HEK293 (cell line): ENCODE measurements at regions not wholly inside any gene's neighbourhood (a gene's known extent, or its start where the extent isn't known, plus 50 kb on each side); places are given as distances from the start of the nearest gene placed in this dataset.

Source experiments
- CTCF ChIA-PET: fragments of 350-600 bp; formaldehyde crosslinking; extraction: SDS; loops from one replicate; lab custom pipeline; 2021; ENCODE audit warnings: antibody characterized with exemption; lab: Yijun Ruan, JAX
- POLR2A ChIA-PET: fragments of 300-600 bp; formaldehyde crosslinking; extraction: SDS; loops from one replicate; lab custom pipeline; 2020; ENCODE audit warnings: antibody characterized with exemption, inconsistent platforms; lab: Yijun Ruan, JAX
- H3K27ac ChIP-seq: fragments of 200-500 bp; sonication (Bioruptor generic); 2 replicates; pipeline ENCODE4 v1.5.1; 2014; ENCODE audit warnings: low read depth, low read length, control low read depth, inconsistent platforms; ENCODE audit errors: extremely low read depth
- H3K36me3 ChIP-seq, 2 experiments: fragments of 200-500 bp in 1 of 2; sonication (Bioruptor generic) in 1 of 2; 1 replicate in 1 of 2; 2 replicates in 1 of 2; pipeline ENCODE4 v1.5.1; 2014 to 2017; ENCODE audit warnings: inconsistent platforms in 2 of 2, low read length in 2 of 2; ENCODE audit not compliant: control insufficient read depth in 2 of 2, insufficient read depth in 1 of 2
- H3K4me1 ChIP-seq: fragments of 200-500 bp; sonication (Bioruptor generic); 2 replicates; pipeline ENCODE4 v1.5.1; 2014; ENCODE audit warnings: mild to moderate bottlenecking, low read length, inconsistent platforms; ENCODE audit not compliant: control insufficient read depth, insufficient read depth
- H3K4me3 ChIP-seq: 2 replicates; pipeline ENCODE4 v1.5.1; 2011; ENCODE audit warnings: low read depth, mild to moderate bottlenecking, control low read depth, low read length, moderate library complexity
- H3K9me3 ChIP-seq: fragments of 200-500 bp; sonication (Bioruptor generic); 2 replicates; pipeline ENCODE4 v1.5.1; 2014; ENCODE audit warnings: low read depth, low read length, inconsistent platforms; ENCODE audit not compliant: control insufficient read depth, insufficient read depth
- KLF8 ChIP-seq: fragments of 450-650 bp; formaldehyde crosslinking; IDR thresholded peaks from 2 replicates; pipeline ENCODE4 v1.5.1; 2016; ENCODE audit warnings: missing biosample characterization, missing genetic modification characterization
- SCRT2 ChIP-seq: fragments of 450-650 bp; formaldehyde crosslinking; IDR thresholded peaks from 2 replicates; pipeline ENCODE4 v1.5.1; 2016; ENCODE audit warnings: missing biosample characterization, missing genetic modification characterization
- TCF7L2 ChIP-seq: IDR thresholded peaks from 2 replicates; pipeline ENCODE4 v1.6.1; 2011; ENCODE audit warnings: low read depth, mild to moderate bottlenecking, inconsistent platforms, low read length, moderate library complexity, borderline replicate concordance
- ZBTB48 ChIP-seq: fragments of 450-650 bp; formaldehyde crosslinking; IDR thresholded peaks from 2 replicates; pipeline ENCODE4 v1.5.1; 2016; ENCODE audit warnings: missing biosample characterization, missing genetic modification characterization
- ZFP37 ChIP-seq: fragments of 450-650 bp; formaldehyde crosslinking; IDR thresholded peaks from 2 replicates; pipeline ENCODE4 v1.5.1; 2016; ENCODE audit warnings: missing biosample characterization, missing genetic modification characterization
- ZFP69B ChIP-seq: fragments of 450-650 bp; formaldehyde crosslinking; IDR thresholded peaks from 2 replicates; pipeline ENCODE4 v1.5.1; 2016; ENCODE audit warnings: missing biosample characterization, missing genetic modification characterization
- ZNF133 ChIP-seq: fragments of 450-650 bp; formaldehyde crosslinking; IDR thresholded peaks from 2 replicates; pipeline ENCODE4 v1.5.1; 2016; ENCODE audit warnings: missing biosample characterization, missing genetic modification characterization
- ZNF239 ChIP-seq: fragments of 450-650 bp; formaldehyde crosslinking; IDR thresholded peaks from 2 replicates; pipeline ENCODE4 v1.5.1; 2016; ENCODE audit warnings: missing biosample characterization, missing genetic modification characterization
- ZNF248 ChIP-seq: fragments of 450-650 bp; formaldehyde crosslinking; IDR thresholded peaks from 2 replicates; pipeline ENCODE4 v1.5.1; 2017; ENCODE audit warnings: missing biosample characterization, missing genetic modification characterization
- ZNF292 ChIP-seq: fragments of 450-650 bp; formaldehyde crosslinking; IDR thresholded peaks from 2 replicates; pipeline ENCODE4 v1.5.1; 2016; ENCODE audit warnings: low read depth, missing biosample characterization, missing genetic modification characterization, borderline replicate concordance
- ZNF530 ChIP-seq: fragments of 450-650 bp; formaldehyde crosslinking; IDR thresholded peaks from 2 replicates; pipeline ENCODE4 v1.5.1; 2016; ENCODE audit warnings: low read depth, missing biosample characterization, missing genetic modification characterization
- ZNF544 ChIP-seq: fragments of 450-650 bp; formaldehyde crosslinking; IDR thresholded peaks from 2 replicates; pipeline ENCODE4 v1.5.0; 2017; ENCODE audit warnings: missing biosample characterization, missing genetic modification characterization
- ZNF707 ChIP-seq: fragments of 450-650 bp; formaldehyde crosslinking; IDR thresholded peaks from 2 replicates; pipeline ENCODE4 v1.5.1; 2016; ENCODE audit warnings: missing biosample characterization, missing genetic modification characterization
- ZNF776 ChIP-seq: fragments of 450-650 bp; formaldehyde crosslinking; IDR thresholded peaks from 2 replicates; pipeline ENCODE4 v1.5.0; 2017; ENCODE audit warnings: missing biosample characterization, missing genetic modification characterization, borderline replicate concordance
- TF ChIP-seq, protein P1 (sequence below): fragments of 450-650 bp; formaldehyde crosslinking; IDR thresholded peaks from 2 replicates; pipeline ENCODE4 v1.5.1; 2017; ENCODE audit warnings: missing biosample characterization, missing genetic modification characterization
- TF ChIP-seq, protein P2 (sequence below): fragments of 450-650 bp; formaldehyde crosslinking; IDR thresholded peaks from 2 replicates; pipeline ENCODE4 v1.5.1; 2017; ENCODE audit warnings: missing biosample characterization, missing genetic modification characterization
- TF ChIP-seq, protein P3 (sequence below): fragments of 450-650 bp; formaldehyde crosslinking; IDR thresholded peaks from 2 replicates; pipeline ENCODE4 v1.5.1; 2016; ENCODE audit warnings: missing biosample characterization, missing genetic modification characterization, low read depth
- TF ChIP-seq, protein P4 (sequence below): fragments of 450-650 bp; formaldehyde crosslinking; IDR thresholded peaks from 2 replicates; pipeline ENCODE4 v1.5.1; 2016; ENCODE audit warnings: missing biosample characterization, missing genetic modification characterization
- TF ChIP-seq, protein P5 (sequence below): sonication (generic); formaldehyde crosslinking; IDR thresholded peaks from 2 replicates; pipeline ENCODE4 v1.8.1; 2022; ENCODE audit warnings: mild to moderate bottlenecking, moderate library complexity, missing genetic modification reagents

DNA sequence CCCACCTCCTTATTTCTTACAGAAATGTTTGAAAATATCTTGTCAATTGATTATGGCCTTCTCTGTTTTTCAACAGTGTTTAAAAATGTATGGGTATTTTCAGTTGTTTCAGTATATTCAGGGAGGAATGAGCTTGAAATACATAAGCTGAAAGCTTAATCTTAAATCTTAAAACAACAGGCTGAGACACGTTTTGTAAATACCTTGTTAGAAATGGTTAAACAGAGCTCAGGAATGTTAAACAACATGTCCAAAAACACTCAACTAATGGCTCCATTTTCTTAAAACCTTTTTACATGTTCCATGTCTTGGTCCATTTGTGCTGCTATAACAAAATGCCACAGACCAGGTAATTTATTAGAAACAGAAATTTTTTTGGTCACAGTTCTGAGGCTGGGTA is 953.8 kb upstream of the ADGRL2 start (continued):
- TF ChIP-seq, protein P1, sequence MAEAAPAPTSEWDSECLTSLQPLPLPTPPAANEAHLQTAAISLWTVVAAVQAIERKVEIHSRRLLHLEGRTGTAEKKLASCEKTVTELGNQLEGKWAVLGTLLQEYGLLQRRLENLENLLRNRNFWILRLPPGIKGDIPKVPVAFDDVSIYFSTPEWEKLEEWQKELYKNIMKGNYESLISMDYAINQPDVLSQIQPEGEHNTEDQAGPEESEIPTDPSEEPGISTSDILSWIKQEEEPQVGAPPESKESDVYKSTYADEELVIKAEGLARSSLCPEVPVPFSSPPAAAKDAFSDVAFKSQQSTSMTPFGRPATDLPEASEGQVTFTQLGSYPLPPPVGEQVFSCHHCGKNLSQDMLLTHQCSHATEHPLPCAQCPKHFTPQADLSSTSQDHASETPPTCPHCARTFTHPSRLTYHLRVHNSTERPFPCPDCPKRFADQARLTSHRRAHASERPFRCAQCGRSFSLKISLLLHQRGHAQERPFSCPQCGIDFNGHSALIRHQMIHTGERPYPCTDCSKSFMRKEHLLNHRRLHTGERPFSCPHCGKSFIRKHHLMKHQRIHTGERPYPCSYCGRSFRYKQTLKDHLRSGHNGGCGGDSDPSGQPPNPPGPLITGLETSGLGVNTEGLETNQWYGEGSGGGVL (tag by site-specific recombination): no peak
- TF ChIP-seq ZFP37 (tag by site-specific recombination) (no peak), ZNF776 (no peak), ZNF707 (tag by site-specific recombination) (no peak), SCRT2 (tag by site-specific recombination) (no peak), ZNF239 (tag by site-specific recombination) (no peak), TCF7L2 (no peak), KLF8 (tag by site-specific recombination) (no peak), ZNF530 (no peak), ZFP69B (tag by site-specific recombination) (no peak)
- TF ChIP-seq, protein P2, sequence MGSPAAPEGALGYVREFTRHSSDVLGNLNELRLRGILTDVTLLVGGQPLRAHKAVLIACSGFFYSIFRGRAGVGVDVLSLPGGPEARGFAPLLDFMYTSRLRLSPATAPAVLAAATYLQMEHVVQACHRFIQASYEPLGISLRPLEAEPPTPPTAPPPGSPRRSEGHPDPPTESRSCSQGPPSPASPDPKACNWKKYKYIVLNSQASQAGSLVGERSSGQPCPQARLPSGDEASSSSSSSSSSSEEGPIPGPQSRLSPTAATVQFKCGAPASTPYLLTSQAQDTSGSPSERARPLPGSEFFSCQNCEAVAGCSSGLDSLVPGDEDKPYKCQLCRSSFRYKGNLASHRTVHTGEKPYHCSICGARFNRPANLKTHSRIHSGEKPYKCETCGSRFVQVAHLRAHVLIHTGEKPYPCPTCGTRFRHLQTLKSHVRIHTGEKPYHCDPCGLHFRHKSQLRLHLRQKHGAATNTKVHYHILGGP (tag by site-specific recombination): no peak
- TF ChIP-seq, protein P3, sequence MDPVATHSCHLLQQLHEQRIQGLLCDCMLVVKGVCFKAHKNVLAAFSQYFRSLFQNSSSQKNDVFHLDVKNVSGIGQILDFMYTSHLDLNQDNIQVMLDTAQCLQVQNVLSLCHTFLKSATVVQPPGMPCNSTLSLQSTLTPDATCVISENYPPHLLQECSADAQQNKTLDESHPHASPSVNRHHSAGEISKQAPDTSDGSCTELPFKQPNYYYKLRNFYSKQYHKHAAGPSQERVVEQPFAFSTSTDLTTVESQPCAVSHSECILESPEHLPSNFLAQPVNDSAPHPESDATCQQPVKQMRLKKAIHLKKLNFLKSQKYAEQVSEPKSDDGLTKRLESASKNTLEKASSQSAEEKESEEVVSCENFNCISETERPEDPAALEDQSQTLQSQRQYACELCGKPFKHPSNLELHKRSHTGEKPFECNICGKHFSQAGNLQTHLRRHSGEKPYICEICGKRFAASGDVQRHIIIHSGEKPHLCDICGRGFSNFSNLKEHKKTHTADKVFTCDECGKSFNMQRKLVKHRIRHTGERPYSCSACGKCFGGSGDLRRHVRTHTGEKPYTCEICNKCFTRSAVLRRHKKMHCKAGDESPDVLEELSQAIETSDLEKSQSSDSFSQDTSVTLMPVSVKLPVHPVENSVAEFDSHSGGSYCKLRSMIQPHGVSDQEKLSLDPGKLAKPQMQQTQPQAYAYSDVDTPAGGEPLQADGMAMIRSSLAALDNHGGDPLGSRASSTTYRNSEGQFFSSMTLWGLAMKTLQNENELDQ (tag by site-specific recombination): no peak

DNA sequence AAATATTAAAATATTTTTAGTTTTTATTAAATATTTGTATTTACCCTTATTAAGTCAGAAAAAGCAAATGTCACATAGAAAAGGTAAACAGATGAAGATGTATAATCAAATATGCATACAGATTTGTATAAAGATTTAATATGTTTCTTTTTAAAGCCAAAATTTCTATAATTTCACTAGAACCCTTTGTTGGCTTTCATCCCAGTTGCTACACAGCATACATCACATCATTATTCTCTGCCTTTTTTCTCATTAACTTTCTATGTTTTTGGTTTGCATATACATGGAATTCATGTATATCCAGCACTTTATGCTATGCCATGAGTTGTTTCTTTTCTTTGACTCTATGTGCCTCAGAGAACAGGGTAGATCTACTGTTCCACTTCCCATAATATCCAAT is 957.9 kb upstream of the ADGRL2 start:
- no peaks in the 10 kb centered on the region for H3K9me3 ChIP-seq
- POLR2A ChIA-PET: no interaction called here
- H3K4me3 ChIP-seq: no peak overlapping the region
- H3K27ac ChIP-seq: no peak overlapping the region
- CTCF ChIA-PET: no interaction called here
- H3K4me1 ChIP-seq: no peaks in the 10 kb centered on the region
- TF ChIP-seq ZBTB48 (no peak), ZNF544 (tag by site-specific recombination) (no peak), ZNF292 (no peak), ZFP37 (tag by site-specific recombination) (no peak), ZNF248 (tag by site-specific recombination) (no peak), ZNF133 (no peak)
- TF ChIP-seq, protein P4, sequence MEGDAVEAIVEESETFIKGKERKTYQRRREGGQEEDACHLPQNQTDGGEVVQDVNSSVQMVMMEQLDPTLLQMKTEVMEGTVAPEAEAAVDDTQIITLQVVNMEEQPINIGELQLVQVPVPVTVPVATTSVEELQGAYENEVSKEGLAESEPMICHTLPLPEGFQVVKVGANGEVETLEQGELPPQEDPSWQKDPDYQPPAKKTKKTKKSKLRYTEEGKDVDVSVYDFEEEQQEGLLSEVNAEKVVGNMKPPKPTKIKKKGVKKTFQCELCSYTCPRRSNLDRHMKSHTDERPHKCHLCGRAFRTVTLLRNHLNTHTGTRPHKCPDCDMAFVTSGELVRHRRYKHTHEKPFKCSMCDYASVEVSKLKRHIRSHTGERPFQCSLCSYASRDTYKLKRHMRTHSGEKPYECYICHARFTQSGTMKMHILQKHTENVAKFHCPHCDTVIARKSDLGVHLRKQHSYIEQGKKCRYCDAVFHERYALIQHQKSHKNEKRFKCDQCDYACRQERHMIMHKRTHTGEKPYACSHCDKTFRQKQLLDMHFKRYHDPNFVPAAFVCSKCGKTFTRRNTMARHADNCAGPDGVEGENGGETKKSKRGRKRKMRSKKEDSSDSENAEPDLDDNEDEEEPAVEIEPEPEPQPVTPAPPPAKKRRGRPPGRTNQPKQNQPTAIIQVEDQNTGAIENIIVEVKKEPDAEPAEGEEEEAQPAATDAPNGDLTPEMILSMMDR (tag by site-specific recombination): no peak
- TF ChIP-seq, protein P5, sequence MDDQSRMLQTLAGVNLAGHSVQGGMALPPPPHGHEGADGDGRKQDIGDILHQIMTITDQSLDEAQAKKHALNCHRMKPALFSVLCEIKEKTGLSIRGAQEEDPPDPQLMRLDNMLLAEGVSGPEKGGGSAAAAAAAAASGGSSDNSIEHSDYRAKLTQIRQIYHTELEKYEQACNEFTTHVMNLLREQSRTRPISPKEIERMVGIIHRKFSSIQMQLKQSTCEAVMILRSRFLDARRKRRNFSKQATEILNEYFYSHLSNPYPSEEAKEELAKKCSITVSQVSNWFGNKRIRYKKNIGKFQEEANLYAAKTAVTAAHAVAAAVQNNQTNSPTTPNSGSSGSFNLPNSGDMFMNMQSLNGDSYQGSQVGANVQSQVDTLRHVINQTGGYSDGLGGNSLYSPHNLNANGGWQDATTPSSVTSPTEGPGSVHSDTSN: no peak
- H3K36me3 ChIP-seq: no peaks in the 10 kb centered on the region
